ENCODE measurements at regions not wholly inside any gene's neighbourhood (a gene's known extent, or its start where the extent isn't known, plus 50 kb on each side); places are given as distances from the start of the nearest gene placed in this dataset.

DNA sequence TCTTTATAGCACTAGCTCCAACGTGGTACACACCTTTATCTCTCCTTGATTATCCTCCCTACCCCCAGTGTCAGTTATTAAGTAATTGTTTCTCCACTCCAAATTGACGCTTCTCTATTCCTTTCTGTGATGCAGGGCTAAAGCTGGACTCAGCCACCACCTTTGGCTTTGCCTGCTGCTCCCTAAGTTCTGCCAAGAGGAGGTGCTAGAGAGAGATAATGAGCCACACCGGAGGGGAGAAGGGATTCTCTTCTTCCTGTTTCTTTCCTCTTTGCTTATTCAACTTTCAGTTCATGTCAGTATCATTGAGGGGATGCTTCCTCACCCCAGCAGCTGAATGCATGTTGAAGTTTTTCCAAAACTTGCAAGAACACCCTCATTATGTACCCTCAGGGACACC is 176.5 kb downstream of the GBA3 start:
- ATAC-seq, result no peak

More for the DNA sequence above, 176.5 kb downstream of the GBA3 start:
- peaks cover 6% of the 10 kb centered on the region for H3K9me3 ChIP-seq
- DNase-seq, result no peak
- H3K36me3 ChIP-seq (ENCODE audit: insufficient read depth in 1 of 2, low read depth in 1 of 2), result no peaks in the 10 kb centered on the region
- intact Hi-C loops (cut with DNase I), result no loop called here
- no peak overlapping the region for H3K27ac ChIP-seq
- TF ChIP-seq, protein P1, sequence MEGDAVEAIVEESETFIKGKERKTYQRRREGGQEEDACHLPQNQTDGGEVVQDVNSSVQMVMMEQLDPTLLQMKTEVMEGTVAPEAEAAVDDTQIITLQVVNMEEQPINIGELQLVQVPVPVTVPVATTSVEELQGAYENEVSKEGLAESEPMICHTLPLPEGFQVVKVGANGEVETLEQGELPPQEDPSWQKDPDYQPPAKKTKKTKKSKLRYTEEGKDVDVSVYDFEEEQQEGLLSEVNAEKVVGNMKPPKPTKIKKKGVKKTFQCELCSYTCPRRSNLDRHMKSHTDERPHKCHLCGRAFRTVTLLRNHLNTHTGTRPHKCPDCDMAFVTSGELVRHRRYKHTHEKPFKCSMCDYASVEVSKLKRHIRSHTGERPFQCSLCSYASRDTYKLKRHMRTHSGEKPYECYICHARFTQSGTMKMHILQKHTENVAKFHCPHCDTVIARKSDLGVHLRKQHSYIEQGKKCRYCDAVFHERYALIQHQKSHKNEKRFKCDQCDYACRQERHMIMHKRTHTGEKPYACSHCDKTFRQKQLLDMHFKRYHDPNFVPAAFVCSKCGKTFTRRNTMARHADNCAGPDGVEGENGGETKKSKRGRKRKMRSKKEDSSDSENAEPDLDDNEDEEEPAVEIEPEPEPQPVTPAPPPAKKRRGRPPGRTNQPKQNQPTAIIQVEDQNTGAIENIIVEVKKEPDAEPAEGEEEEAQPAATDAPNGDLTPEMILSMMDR (IDR thresholded peaks at IDR 0.05), result no peak
- H3K4me3 ChIP-seq, result no peak overlapping the region
- no peaks in the 10 kb centered on the region for H3K27me3 ChIP-seq (ENCODE audit: insufficient read depth in 3 of 3, low read length in 2 of 3)
- H3K4me1 ChIP-seq, result no peaks in the 10 kb centered on the region
- WGBS, 3 donors, result 30 to 51% (median 38%) methylated on average over 3 of the region's 3 CpGs

Measured in psoas muscle (tissue), 7 donors.